Right ventricle myocardium inferior (tissue), 1 donor: ENCODE measurements at regions not wholly inside any gene's neighbourhood (a gene's known extent, or its start where the extent isn't known, plus 50 kb on each side); places are given as distances from the start of the nearest gene placed in this dataset.
"Not testable (repeated sequence)": the region's sequence is repeated elsewhere in the genome, so short reads cannot be mapped to it uniquely, and the experiment has no call there.

Experiments
- ATAC-seq: fragments of 200-7000 bp; cut with Tn5 transposase; one replicate; pipeline ENCODE4 v1.9.1; 2020; ENCODE audit warnings: mild to moderate bottlenecking, moderate library complexity
- DNase-seq: peaks from one replicate; pipeline ENCODE4 v3.0.0; 2021; ENCODE audit errors: missing footprints
- intact Hi-C: fragments of 100-400 bp; cut with DNase I; formaldehyde crosslinking; loops from one replicate; pipeline ENCODE4 v1.11.0; 2022
- donor health status: DM: no; HTN: yes; CAD: no; lungs with severe emphysema.

GRCh38 chr2:7694076-7694985, 777.1 kb downstream of the RNF144A start:
- intact Hi-C loops, result no loop called here
- DNase-seq (no peak), ATAC-seq (no peak)

- DNase-seq, intact Hi-C loops, ATAC-seq: not testable (repeated sequence)
Measured at GRCh38 chr2:7696556-7696955, 779.3 kb downstream of the RNF144A start.

GRCh38 chr2:7697052-7697451, 779.8 kb downstream of the RNF144A start:
- DNase-seq (no peak), ATAC-seq (no peak)
- intact Hi-C loops, result no loop called here

GRCh38 chr2:7701791-7702190, 784.6 kb downstream of the RNF144A start:
- intact Hi-C loops, result no loop called here
- DNase-seq (no peak), ATAC-seq (no peak)

GRCh38 chr2:7703048-7703447, 785.8 kb downstream of the RNF144A start:
- DNase-seq, result no peak
- intact Hi-C loops, result no loop called here
- ATAC-seq, result no peak

- no peak for DNase-seq
- no peak for ATAC-seq
- intact Hi-C loops, result no loop called here
Measured at GRCh38 chr2:7703543-7704144, 786.4 kb downstream of the RNF144A start.

GRCh38 chr2:7704296-7704865, 787.2 kb downstream of the RNF144A start:
- intact Hi-C loops, result no loop called here
- DNase-seq, result no peak
- ATAC-seq, result no peak

GRCh38 chr2:7706791-7707190, 789.6 kb downstream of the RNF144A start:
- ATAC-seq, result no peak
- intact Hi-C loops, result no loop called here
- no peak for DNase-seq

GRCh38 chr2:7707723-7708122, 790.5 kb downstream of the RNF144A start:
- intact Hi-C loops, result no loop called here
- ATAC-seq (no peak), DNase-seq (no peak)

GRCh38 chr2:7709907-7710306, 792.7 kb downstream of the RNF144A start:
- ATAC-seq (no peak), DNase-seq (no peak)
- intact Hi-C loops, result no loop called here

GRCh38 chr2:7711167-7711566, 794.0 kb downstream of the RNF144A start:
- DNase-seq (no peak), ATAC-seq (no peak)

GRCh38 chr2:7719876-7720275, 802.7 kb downstream of the RNF144A start:
- DNase-seq, result no peak
- no peak for ATAC-seq
- intact Hi-C loops, result loop anchor here (10.0 kb wide), 1 partner anchor 965 kb away; the partner anchor contains the start of gene ID2

More at GRCh38 chr2:7711167-7711566, 794.0 kb downstream of the RNF144A start:
- intact Hi-C loops, result no loop called here

GRCh38 chr2:7721413-7721995, 804.3 kb downstream of the RNF144A start:
- DNase-seq (no peak), ATAC-seq (no peak)
- intact Hi-C loops, result loop anchor here (10.0 kb wide), 1 partner anchor 963 kb away; the partner anchor contains the start of gene ID2

- intact Hi-C loops, result loop anchor here (10.0 kb wide), 1 partner anchor 962 kb away; the partner anchor contains the start of gene ID2
Measured at GRCh38 chr2:7722212-7722910, 805.1 kb downstream of the RNF144A start.

GRCh38 chr2:7724336-7724735, 807.1 kb downstream of the RNF144A start:
- ATAC-seq, result no peak
- intact Hi-C loops, result loop anchor here (10.0 kb wide), 1 partner anchor 960 kb away; the partner anchor contains the start of gene ID2

More at GRCh38 chr2:7722212-7722910, 805.1 kb downstream of the RNF144A start:
- DNase-seq, result no peak
- no peak for ATAC-seq

GRCh38 chr2:7725171-7725849, 808.1 kb downstream of the RNF144A start:
- intact Hi-C loops, result loop anchor here (10.0 kb wide), 1 partner anchor 959 kb away; the partner anchor contains the start of gene ID2
- DNase-seq (no peak), ATAC-seq (no peak)

More at GRCh38 chr2:7724336-7724735, 807.1 kb downstream of the RNF144A start:
- no peak for DNase-seq

- intact Hi-C loops, result loop anchor here (10.0 kb wide), 1 partner anchor 959 kb away; the partner anchor contains the start of gene ID2
- ATAC-seq (no peak), DNase-seq (no peak)
Measured at GRCh38 chr2:7725850-7726242, 808.6 kb downstream of the RNF144A start.

GRCh38 chr2:7726989-7727388, 809.8 kb downstream of the RNF144A start:
- ATAC-seq (no peak), DNase-seq (no peak)
- intact Hi-C loops, result loop anchor here (10.0 kb wide), 1 partner anchor 958 kb away; the partner anchor contains the start of gene ID2
